ENCODE measurements at regions not wholly inside any gene's neighbourhood (a gene's known extent, or its start where the extent isn't known, plus 50 kb on each side); places are given as distances from the start of the nearest gene placed in this dataset.
A peak's percentile ranks its signal among the peaks of the same experiment; 100 is the strongest.
"Not testable (repeated sequence)": the region's sequence is repeated elsewhere in the genome, so short reads cannot be mapped to it uniquely, and the experiment has no call there.

- H3K4me3 ChIP-seq (ENCODE audit: low read depth, low read length); in situ Hi-C loops (cut with HindIII; ENCODE audit: low pct_ligation_motif_present, low sequenced_read_pairs); H3K36me3 ChIP-seq (replicated peaks); H3K27me3 ChIP-seq (replicated peaks); H3K27ac ChIP-seq: not testable (repeated sequence)
- peak; percentile 11 for DNase-seq
Measured at GRCh38 chr2:87604279-87604818, 143.5 kb upstream of the PLGLB2 start.

GRCh38 chr2:87604980-87605379 lies 142.9 kb upstream of the PLGLB2 start:
- in situ Hi-C loops (cut with HindIII; ENCODE audit: low pct_ligation_motif_present, low sequenced_read_pairs); H3K36me3 ChIP-seq (replicated peaks); DNase-seq; H3K27ac ChIP-seq; H3K4me3 ChIP-seq (ENCODE audit: low read depth, low read length); H3K27me3 ChIP-seq (replicated peaks): not testable (repeated sequence)

- in situ Hi-C loops (cut with HindIII; ENCODE audit: low pct_ligation_motif_present, low sequenced_read_pairs); DNase-seq; H3K27ac ChIP-seq: not testable (repeated sequence)
Measured at GRCh38 chr2:87608377-87609166, 139.3 kb upstream of the PLGLB2 start.

GRCh38 chr2:87610974-87611373 lies 136.9 kb upstream of the PLGLB2 start:
- in situ Hi-C loops (cut with HindIII; ENCODE audit: low pct_ligation_motif_present, low sequenced_read_pairs): not testable (repeated sequence)

More at GRCh38 chr2:87608377-87609166, 139.3 kb upstream of the PLGLB2 start:
- H3K36me3 ChIP-seq (replicated peaks); H3K4me3 ChIP-seq (ENCODE audit: low read depth, low read length); H3K27me3 ChIP-seq (replicated peaks): not testable (repeated sequence)

GRCh38 chr2:87611416-87611815 lies 136.5 kb upstream of the PLGLB2 start:
- H3K27me3 ChIP-seq (replicated peaks); H3K4me3 ChIP-seq (ENCODE audit: low read depth, low read length); H3K36me3 ChIP-seq (replicated peaks); DNase-seq; H3K27ac ChIP-seq; in situ Hi-C loops (cut with HindIII; ENCODE audit: low pct_ligation_motif_present, low sequenced_read_pairs): not testable (repeated sequence)

More at GRCh38 chr2:87610974-87611373, 136.9 kb upstream of the PLGLB2 start:
- H3K27me3 ChIP-seq (replicated peaks); H3K36me3 ChIP-seq (replicated peaks); DNase-seq; H3K27ac ChIP-seq; H3K4me3 ChIP-seq (ENCODE audit: low read depth, low read length): not testable (repeated sequence)

GRCh38 chr2:87611956-87612355 lies 135.9 kb upstream of the PLGLB2 start:
- H3K36me3 ChIP-seq (replicated peaks); H3K27ac ChIP-seq; in situ Hi-C loops (cut with HindIII; ENCODE audit: low pct_ligation_motif_present, low sequenced_read_pairs); H3K4me3 ChIP-seq (ENCODE audit: low read depth, low read length); H3K27me3 ChIP-seq (replicated peaks); DNase-seq: not testable (repeated sequence)

- in situ Hi-C loops (cut with HindIII; ENCODE audit: low pct_ligation_motif_present, low sequenced_read_pairs): not testable (repeated sequence)
Measured at GRCh38 chr2:87614829-87615434, 133.0 kb upstream of the PLGLB2 start.

GRCh38 chr2:87619121-87619520 lies 128.8 kb upstream of the PLGLB2 start:
- H3K27me3 ChIP-seq (replicated peaks); DNase-seq; H3K27ac ChIP-seq; H3K36me3 ChIP-seq (replicated peaks); H3K4me3 ChIP-seq (ENCODE audit: low read depth, low read length); in situ Hi-C loops (cut with HindIII; ENCODE audit: low pct_ligation_motif_present, low sequenced_read_pairs): not testable (repeated sequence)

More at GRCh38 chr2:87614829-87615434, 133.0 kb upstream of the PLGLB2 start:
- H3K36me3 ChIP-seq (replicated peaks); H3K27ac ChIP-seq; H3K27me3 ChIP-seq (replicated peaks); H3K4me3 ChIP-seq (ENCODE audit: low read depth, low read length): not testable (repeated sequence)
- DNase-seq: peak; percentile 15

GRCh38 chr2:87621139-87621538 lies 126.7 kb upstream of the PLGLB2 start:
- H3K27ac ChIP-seq; in situ Hi-C loops (cut with HindIII; ENCODE audit: low pct_ligation_motif_present, low sequenced_read_pairs); DNase-seq; H3K36me3 ChIP-seq (replicated peaks); H3K27me3 ChIP-seq (replicated peaks); H3K4me3 ChIP-seq (ENCODE audit: low read depth, low read length): not testable (repeated sequence)

GRCh38 chr2:87622720-87623119 lies 125.2 kb upstream of the PLGLB2 start:
- H3K27me3 ChIP-seq (replicated peaks); H3K36me3 ChIP-seq (replicated peaks); in situ Hi-C loops (cut with HindIII; ENCODE audit: low pct_ligation_motif_present, low sequenced_read_pairs); H3K27ac ChIP-seq; DNase-seq; H3K4me3 ChIP-seq (ENCODE audit: low read depth, low read length): not testable (repeated sequence)

GRCh38 chr2:87629491-87630458 lies 118.1 kb upstream of the PLGLB2 start:
- H3K27ac ChIP-seq; H3K36me3 ChIP-seq (replicated peaks); in situ Hi-C loops (cut with HindIII; ENCODE audit: low pct_ligation_motif_present, low sequenced_read_pairs); H3K4me3 ChIP-seq (ENCODE audit: low read depth, low read length); H3K27me3 ChIP-seq (replicated peaks): not testable (repeated sequence)
- peak; percentile 87 for DNase-seq

- H3K27me3 ChIP-seq (replicated peaks); DNase-seq; H3K36me3 ChIP-seq (replicated peaks); in situ Hi-C loops (cut with HindIII; ENCODE audit: low pct_ligation_motif_present, low sequenced_read_pairs); H3K27ac ChIP-seq; H3K4me3 ChIP-seq (ENCODE audit: low read depth, low read length): not testable (repeated sequence)
Measured at GRCh38 chr2:87630892-87631291, 117.0 kb upstream of the PLGLB2 start.

- H3K36me3 ChIP-seq (replicated peaks); H3K4me3 ChIP-seq (ENCODE audit: low read depth, low read length); in situ Hi-C loops (cut with HindIII; ENCODE audit: low pct_ligation_motif_present, low sequenced_read_pairs); DNase-seq; H3K27me3 ChIP-seq (replicated peaks); H3K27ac ChIP-seq: not testable (repeated sequence)
Measured at GRCh38 chr2:87631402-87631801, 116.5 kb upstream of the PLGLB2 start.
